ENCODE measurements at regions not wholly inside any gene's neighbourhood (a gene's known extent, or its start where the extent isn't known, plus 50 kb on each side); places are given as distances from the start of the nearest gene placed in this dataset.

- no peak for TF ChIP-seq CTCF (conservative IDR thresholded peaks at IDR 0.05; ENCODE audit: low read depth, low read length)
- no peak for DNase-seq (ENCODE audit: low read depth)
- H3K4me3 ChIP-seq (ENCODE audit: low read length): no peak overlapping the region
These were observed 66.3 kb upstream of the TUBA3E start for GRCh38 chr2:130264501-130264900.

- no peak for TF ChIP-seq CTCF (conservative IDR thresholded peaks at IDR 0.05; ENCODE audit: low read depth, low read length)
- no peak overlapping the region for H3K4me3 ChIP-seq (ENCODE audit: low read length)
- DNase-seq (ENCODE audit: low read depth): no peak
These were observed 65.8 kb upstream of the TUBA3E start for GRCh38 chr2:130264046-130264445.

GRCh38 chr2:130263606-130264005 lies 65.4 kb upstream of the TUBA3E start:
- DNase-seq (ENCODE audit: low read depth): no peak
- no peak for TF ChIP-seq CTCF (conservative IDR thresholded peaks at IDR 0.05; ENCODE audit: low read depth, low read length)
- no peak overlapping the region for H3K4me3 ChIP-seq (ENCODE audit: low read length)

- H3K4me3 ChIP-seq (ENCODE audit: low read length): no peak overlapping the region
- no peak for DNase-seq (ENCODE audit: low read depth)
- TF ChIP-seq CTCF (conservative IDR thresholded peaks at IDR 0.05; ENCODE audit: low read depth, low read length): no peak
These were observed 63.9 kb upstream of the TUBA3E start for GRCh38 chr2:130261970-130262760.

- no peak for DNase-seq (ENCODE audit: low read depth)
- TF ChIP-seq CTCF (conservative IDR thresholded peaks at IDR 0.05; ENCODE audit: low read depth, low read length): no peak
- no peak overlapping the region for H3K4me3 ChIP-seq (ENCODE audit: low read length)
These were observed 62.9 kb upstream of the TUBA3E start for GRCh38 chr2:130261099-130261498.

GRCh38 chr2:130259594-130259993 lies 61.4 kb upstream of the TUBA3E start:
- H3K4me3 ChIP-seq (ENCODE audit: low read length): no peak overlapping the region
- TF ChIP-seq CTCF (conservative IDR thresholded peaks at IDR 0.05; ENCODE audit: low read depth, low read length): no peak
- no peak for DNase-seq (ENCODE audit: low read depth)

- DNase-seq (ENCODE audit: low read depth): no peak
- no peak for TF ChIP-seq CTCF (conservative IDR thresholded peaks at IDR 0.05; ENCODE audit: low read depth, low read length)
- H3K4me3 ChIP-seq (ENCODE audit: low read length): no peak overlapping the region
These were observed 60.1 kb upstream of the TUBA3E start for GRCh38 chr2:130258356-130258755.
